ENCODE measurements at regions not wholly inside any gene's neighbourhood (a gene's known extent, or its start where the extent isn't known, plus 50 kb on each side); places are given as distances from the start of the nearest gene placed in this dataset.

DNA sequence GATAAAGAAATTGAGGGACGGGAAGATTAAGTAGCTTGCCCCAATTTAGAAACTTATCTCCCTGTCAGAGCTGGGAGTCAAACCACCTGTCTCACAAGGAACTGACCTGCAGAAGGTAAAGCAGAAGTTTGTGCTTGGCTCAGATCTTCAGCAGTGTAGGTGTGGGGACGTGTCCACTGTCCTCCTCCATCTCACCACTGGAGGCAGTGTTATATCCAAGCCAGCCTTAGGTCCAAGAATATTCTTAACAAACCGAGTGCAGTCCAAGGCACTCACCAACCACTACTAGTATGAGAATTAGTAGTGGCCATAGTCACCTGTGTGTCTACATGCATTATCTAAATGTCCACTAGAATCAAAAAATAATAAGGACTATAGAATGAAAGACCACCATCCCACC, 86.3 kb upstream of the IRX1 start:
- TF ChIP-seq, protein P1, sequence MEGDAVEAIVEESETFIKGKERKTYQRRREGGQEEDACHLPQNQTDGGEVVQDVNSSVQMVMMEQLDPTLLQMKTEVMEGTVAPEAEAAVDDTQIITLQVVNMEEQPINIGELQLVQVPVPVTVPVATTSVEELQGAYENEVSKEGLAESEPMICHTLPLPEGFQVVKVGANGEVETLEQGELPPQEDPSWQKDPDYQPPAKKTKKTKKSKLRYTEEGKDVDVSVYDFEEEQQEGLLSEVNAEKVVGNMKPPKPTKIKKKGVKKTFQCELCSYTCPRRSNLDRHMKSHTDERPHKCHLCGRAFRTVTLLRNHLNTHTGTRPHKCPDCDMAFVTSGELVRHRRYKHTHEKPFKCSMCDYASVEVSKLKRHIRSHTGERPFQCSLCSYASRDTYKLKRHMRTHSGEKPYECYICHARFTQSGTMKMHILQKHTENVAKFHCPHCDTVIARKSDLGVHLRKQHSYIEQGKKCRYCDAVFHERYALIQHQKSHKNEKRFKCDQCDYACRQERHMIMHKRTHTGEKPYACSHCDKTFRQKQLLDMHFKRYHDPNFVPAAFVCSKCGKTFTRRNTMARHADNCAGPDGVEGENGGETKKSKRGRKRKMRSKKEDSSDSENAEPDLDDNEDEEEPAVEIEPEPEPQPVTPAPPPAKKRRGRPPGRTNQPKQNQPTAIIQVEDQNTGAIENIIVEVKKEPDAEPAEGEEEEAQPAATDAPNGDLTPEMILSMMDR (IDR thresholded peaks at IDR 0.05) = no peak
- no peak for TF ChIP-seq POLR2AphosphoS5 (IDR thresholded peaks at IDR 0.05)

Data from breast epithelium (tissue), 3 donors.